HL-60 (cell line): ENCODE measurements at regions not wholly inside any gene's neighbourhood (a gene's known extent, or its start where the extent isn't known, plus 50 kb on each side); places are given as distances from the start of the nearest gene placed in this dataset.

Experiments used
- GABPA ChIP-seq: IDR thresholded peaks from 2 replicates; pipeline ENCODE4 v1.6.1; 2012; ENCODE audit warnings: low read depth
- POLR2AphosphoS5 ChIP-seq: IDR thresholded peaks from 2 replicates; pipeline ENCODE4 v1.6.1; 2012; ENCODE audit warnings: low read depth
- SPI1 ChIP-seq: IDR thresholded peaks from 2 replicates; pipeline ENCODE4 v1.6.1; 2012; ENCODE audit warnings: low read depth, mild to moderate bottlenecking, borderline replicate concordance
- TF ChIP-seq, protein P1 (sequence below): IDR thresholded peaks from one replicate; pipeline ENCODE4 v1.5.1; 2011; ENCODE audit warnings: low read length, control low read depth, inconsistent platforms; ENCODE audit not compliant: insufficient read depth
- TF ChIP-seq, protein P2 (sequence below): IDR thresholded peaks from 2 replicates; pipeline ENCODE4 v1.6.1; 2012; ENCODE audit warnings: low read depth; ENCODE audit not compliant: insufficient replicate concordance

DNA sequence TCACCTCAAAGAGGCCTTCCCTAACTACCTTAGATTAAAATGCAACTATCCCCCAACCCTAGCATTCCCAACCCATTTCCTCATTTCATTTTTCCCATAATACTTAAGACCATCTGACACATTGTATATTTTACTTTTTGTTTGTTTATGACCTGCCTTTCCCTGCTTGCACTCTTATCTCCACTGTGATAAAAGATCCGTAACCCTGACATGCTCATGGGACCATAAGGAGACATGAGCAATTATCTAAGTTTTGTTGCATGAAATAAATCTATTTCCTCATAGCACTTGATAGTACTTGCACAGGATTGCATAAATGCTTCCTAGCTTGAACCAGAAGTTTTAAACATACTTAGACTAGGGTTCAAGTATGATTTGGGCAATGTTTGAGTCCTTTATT lies 323.7 kb downstream of the NPR3 start:
- TF ChIP-seq SPI1: no peak
- TF ChIP-seq POLR2AphosphoS5: no peak
- TF ChIP-seq, protein P1, sequence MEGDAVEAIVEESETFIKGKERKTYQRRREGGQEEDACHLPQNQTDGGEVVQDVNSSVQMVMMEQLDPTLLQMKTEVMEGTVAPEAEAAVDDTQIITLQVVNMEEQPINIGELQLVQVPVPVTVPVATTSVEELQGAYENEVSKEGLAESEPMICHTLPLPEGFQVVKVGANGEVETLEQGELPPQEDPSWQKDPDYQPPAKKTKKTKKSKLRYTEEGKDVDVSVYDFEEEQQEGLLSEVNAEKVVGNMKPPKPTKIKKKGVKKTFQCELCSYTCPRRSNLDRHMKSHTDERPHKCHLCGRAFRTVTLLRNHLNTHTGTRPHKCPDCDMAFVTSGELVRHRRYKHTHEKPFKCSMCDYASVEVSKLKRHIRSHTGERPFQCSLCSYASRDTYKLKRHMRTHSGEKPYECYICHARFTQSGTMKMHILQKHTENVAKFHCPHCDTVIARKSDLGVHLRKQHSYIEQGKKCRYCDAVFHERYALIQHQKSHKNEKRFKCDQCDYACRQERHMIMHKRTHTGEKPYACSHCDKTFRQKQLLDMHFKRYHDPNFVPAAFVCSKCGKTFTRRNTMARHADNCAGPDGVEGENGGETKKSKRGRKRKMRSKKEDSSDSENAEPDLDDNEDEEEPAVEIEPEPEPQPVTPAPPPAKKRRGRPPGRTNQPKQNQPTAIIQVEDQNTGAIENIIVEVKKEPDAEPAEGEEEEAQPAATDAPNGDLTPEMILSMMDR: no peak
- TF ChIP-seq GABPA: no peak
- TF ChIP-seq, protein P2, sequence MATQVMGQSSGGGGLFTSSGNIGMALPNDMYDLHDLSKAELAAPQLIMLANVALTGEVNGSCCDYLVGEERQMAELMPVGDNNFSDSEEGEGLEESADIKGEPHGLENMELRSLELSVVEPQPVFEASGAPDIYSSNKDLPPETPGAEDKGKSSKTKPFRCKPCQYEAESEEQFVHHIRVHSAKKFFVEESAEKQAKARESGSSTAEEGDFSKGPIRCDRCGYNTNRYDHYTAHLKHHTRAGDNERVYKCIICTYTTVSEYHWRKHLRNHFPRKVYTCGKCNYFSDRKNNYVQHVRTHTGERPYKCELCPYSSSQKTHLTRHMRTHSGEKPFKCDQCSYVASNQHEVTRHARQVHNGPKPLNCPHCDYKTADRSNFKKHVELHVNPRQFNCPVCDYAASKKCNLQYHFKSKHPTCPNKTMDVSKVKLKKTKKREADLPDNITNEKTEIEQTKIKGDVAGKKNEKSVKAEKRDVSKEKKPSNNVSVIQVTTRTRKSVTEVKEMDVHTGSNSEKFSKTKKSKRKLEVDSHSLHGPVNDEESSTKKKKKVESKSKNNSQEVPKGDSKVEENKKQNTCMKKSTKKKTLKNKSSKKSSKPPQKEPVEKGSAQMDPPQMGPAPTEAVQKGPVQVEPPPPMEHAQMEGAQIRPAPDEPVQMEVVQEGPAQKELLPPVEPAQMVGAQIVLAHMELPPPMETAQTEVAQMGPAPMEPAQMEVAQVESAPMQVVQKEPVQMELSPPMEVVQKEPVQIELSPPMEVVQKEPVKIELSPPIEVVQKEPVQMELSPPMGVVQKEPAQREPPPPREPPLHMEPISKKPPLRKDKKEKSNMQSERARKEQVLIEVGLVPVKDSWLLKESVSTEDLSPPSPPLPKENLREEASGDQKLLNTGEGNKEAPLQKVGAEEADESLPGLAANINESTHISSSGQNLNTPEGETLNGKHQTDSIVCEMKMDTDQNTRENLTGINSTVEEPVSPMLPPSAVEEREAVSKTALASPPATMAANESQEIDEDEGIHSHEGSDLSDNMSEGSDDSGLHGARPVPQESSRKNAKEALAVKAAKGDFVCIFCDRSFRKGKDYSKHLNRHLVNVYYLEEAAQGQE: no peak
